ENCODE measurements at regions not wholly inside any gene's neighbourhood (a gene's known extent, or its start where the extent isn't known, plus 50 kb on each side); places are given as distances from the start of the nearest gene placed in this dataset.

DNA sequence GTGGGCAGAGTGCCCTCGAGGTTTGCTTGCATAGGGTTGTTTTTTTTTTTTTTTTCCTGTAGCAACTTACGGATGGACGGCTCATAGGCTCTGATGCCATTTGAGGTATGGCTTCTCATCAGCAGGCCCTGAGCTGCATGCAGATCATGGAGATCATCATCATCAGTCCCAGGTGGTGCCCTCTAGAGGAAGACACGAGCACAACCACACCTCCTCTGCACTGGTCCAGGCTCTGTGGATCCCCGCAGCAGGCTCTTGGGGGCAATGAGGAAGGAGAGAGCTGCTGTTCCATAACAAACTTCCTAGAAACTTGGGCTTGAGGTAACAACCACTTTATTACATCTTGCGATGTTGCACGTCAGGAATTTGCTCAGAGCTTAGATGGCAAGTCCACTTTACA is 132.7 kb upstream of the CXCL12 start:
- ATAC-seq = no peak
- CTCF ChIA-PET = interaction anchor here (1.5 kb wide), 1 partner anchor 46 kb away, joined by 3 read pairs; no protein-coding TSS in a partner anchor
- Mint-ChIP-seq H3K27ac (no peak overlapping the region), H3K4me1 (no peaks in the 10 kb centered on the region), H3K4me3 (no peak overlapping the region), H3K27me3 (no peaks in the 10 kb centered on the region), H3K36me3 (ENCODE audit: low read depth) (no peaks in the 10 kb centered on the region), H3K9me3 (ENCODE audit: low read depth) (peaks cover 2% of the 10 kb centered on the region)
- DNase-seq = peak; percentile 17
- POLR2A ChIA-PET = interaction anchor here (0.7 kb wide), 1 partner anchor 57 kb away, joined by 3 read pairs; no protein-coding TSS in a partner anchor
- intact Hi-C loops (cut with DNase I, micrococcal nuclease) = no loop called here

DNA sequence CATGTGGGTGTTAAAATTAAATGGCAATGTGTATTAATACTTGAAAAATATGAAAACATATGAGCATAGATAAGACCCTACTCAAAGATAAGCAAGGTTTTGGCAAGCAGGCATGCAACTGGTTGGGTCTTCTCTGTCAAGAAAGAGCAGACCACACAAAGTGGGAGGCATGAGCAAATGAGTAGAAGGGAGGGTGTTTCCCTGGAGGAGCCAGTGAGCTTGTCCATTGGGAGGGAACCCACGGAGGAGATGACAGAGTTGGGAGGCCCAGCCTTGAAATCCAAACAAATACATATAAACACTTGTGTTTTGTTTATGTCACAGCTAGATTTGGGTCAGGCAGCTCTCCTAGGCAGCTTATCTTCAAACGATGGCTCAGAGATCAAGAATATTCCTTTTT is 134.5 kb upstream of the CXCL12 start:
- H3K9me3 Mint-ChIP-seq (ENCODE audit: low read depth) = peaks cover 6% of the 10 kb centered on the region
- H3K27ac Mint-ChIP-seq = no peak overlapping the region
- ChIA-PET CTCF (no interaction called here), POLR2A (no interaction called here)
- H3K36me3 Mint-ChIP-seq (ENCODE audit: low read depth) = no peaks in the 10 kb centered on the region
- ATAC-seq (no peak), DNase-seq (no peak)
- H3K27me3 Mint-ChIP-seq = no peaks in the 10 kb centered on the region
- intact Hi-C loops (cut with DNase I, micrococcal nuclease) = no loop called here
- H3K4me1 Mint-ChIP-seq = no peaks in the 10 kb centered on the region
- no peak overlapping the region for H3K4me3 Mint-ChIP-seq

DNA sequence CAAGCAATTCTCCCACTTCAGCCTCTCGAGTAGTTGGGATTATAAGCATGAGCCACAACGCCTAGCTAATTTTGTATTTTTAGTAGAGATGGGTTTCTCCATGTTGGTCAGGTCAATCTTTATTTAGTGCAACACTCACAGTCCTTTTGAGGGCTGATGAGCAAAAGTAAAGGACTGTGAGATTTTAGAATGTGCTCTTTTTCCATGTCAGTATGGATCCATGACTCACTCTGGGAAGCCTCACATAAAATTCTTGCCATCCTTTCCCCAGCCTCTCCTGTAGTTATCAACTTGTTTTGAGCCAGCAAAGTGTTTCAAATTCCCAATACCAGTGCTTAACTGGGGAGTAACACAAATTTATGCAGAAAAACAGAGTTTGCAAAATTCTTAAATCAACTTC is 135.8 kb upstream of the CXCL12 start:
- no peak overlapping the region for H3K4me3 Mint-ChIP-seq
- H3K4me1 Mint-ChIP-seq = no peaks in the 10 kb centered on the region
- H3K27me3 Mint-ChIP-seq = no peaks in the 10 kb centered on the region
- intact Hi-C loops (cut with DNase I, micrococcal nuclease) = no loop called here
- no peak overlapping the region for H3K27ac Mint-ChIP-seq
- no peaks in the 10 kb centered on the region for H3K36me3 Mint-ChIP-seq (ENCODE audit: low read depth)
- CTCF ChIA-PET = no interaction called here
- H3K9me3 Mint-ChIP-seq (ENCODE audit: low read depth) = peaks cover 13% of the 10 kb centered on the region
- POLR2A ChIA-PET = no interaction called here
- ATAC-seq (no peak), DNase-seq (no peak)

DNA sequence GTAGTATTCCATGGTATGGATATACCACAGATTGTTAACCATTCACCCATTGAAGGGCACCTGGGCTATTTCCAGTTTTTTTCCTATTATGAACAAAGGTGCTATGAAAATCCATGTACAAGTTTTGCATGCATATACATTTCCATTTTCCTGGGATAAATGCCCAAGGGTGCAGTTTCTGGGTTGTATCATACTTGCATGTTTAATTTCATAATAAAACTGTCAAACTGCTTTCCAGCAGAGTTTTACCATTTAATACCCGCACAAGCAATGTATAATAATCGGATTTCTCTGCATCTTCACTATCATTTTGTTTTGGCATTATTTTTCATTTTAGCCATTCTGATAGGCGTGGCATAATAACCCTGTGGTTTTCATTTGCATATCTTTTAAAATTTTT is 154.3 kb upstream of the CXCL12 start:
- no peaks in the 10 kb centered on the region for H3K4me1 Mint-ChIP-seq
- H3K27me3 Mint-ChIP-seq = peaks cover 3% of the 10 kb centered on the region
- no peak overlapping the region for H3K27ac Mint-ChIP-seq
- CTCF ChIA-PET = no interaction called here
- H3K36me3 Mint-ChIP-seq (ENCODE audit: low read depth) = no peaks in the 10 kb centered on the region
- DNase-seq = no peak
- intact Hi-C loops (cut with DNase I, micrococcal nuclease) = no loop called here
- H3K4me3 Mint-ChIP-seq = no peak overlapping the region
- ATAC-seq = no peak
- POLR2A ChIA-PET = no interaction called here
- H3K9me3 Mint-ChIP-seq (ENCODE audit: low read depth) = peaks cover 3% of the 10 kb centered on the region

DNA sequence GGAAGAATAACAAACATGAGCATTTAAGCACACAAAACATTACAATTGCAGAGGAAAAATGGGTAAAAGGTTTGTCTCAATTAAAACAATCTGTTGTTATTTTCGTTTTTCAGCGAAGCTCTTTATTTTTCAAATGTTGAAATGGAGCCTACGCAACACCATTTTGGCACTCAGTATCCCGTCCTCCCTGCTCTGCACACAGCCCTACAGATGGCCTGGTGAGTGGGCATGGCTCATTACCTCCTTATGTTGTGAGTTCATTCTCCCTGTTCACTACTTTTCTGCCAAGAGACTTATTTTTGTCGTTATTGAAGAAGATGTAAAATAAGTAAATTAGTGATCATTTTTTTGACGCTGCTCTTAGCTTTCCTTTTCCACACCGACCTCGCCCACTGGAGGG is 167.8 kb upstream of the CXCL12 start:
- intact Hi-C loops (cut with DNase I, micrococcal nuclease) = no loop called here
- no peaks in the 10 kb centered on the region for H3K4me1 Mint-ChIP-seq
- H3K27me3 Mint-ChIP-seq = peaks cover 1% of the 10 kb centered on the region
- H3K9me3 Mint-ChIP-seq (ENCODE audit: low read depth) = peaks cover 2% of the 10 kb centered on the region
- H3K27ac Mint-ChIP-seq = no peak overlapping the region
- DNase-seq (no peak), ATAC-seq (no peak)
- H3K4me3 Mint-ChIP-seq = no peak overlapping the region
- POLR2A ChIA-PET = no interaction called here
- no peaks in the 10 kb centered on the region for H3K36me3 Mint-ChIP-seq (ENCODE audit: low read depth)
- CTCF ChIA-PET = interaction anchor here (0.6 kb wide), 1 partner anchor 32 kb away, joined by 3 read pairs; no protein-coding TSS in a partner anchor

DNA sequence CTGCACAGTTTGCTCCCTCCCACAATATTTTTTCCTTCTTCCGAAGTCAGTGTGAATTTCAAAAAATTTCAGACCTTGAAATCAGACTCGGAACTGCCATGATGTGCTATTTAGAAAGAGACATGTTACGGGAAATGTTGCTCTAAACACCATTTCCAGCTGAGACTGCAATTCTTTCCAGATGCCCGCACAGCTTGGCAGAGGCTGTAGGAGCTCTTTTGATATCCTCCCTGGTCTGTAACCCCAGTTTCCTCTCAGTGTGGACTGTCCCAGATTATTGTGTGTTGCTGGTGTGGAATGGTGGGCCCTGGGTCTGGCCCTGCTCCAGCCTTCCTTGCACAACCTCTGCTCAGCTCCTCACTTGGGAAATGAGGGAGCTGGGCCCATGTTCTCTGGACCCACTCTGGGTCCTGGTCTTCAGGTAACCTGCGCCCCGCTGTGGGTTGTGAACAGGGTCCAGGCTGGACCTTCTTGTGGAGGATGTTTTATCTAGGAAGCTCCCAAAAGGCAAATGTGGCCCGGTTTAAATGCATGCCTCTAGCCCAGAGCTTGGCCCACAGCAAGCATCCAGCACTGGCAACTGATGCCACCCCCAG is 172.8 kb upstream of the CXCL12 start:
- ChIA-PET CTCF (interaction anchor here (0.7 to 0.8 kb wide), 2 partner anchors 180 to 1209 kb away, joined by 3 to 4 read pairs; no protein-coding TSS in a partner anchor), POLR2A (no interaction called here)
- Mint-ChIP-seq H3K4me1 (no peaks in the 10 kb centered on the region), H3K36me3 (ENCODE audit: low read depth) (no peaks in the 10 kb centered on the region), H3K27me3 (peaks cover 1% of the 10 kb centered on the region), H3K27ac (no peak overlapping the region), H3K4me3 (no peak overlapping the region), H3K9me3 (ENCODE audit: low read depth) (no peaks in the 10 kb centered on the region)
- ATAC-seq (no peak), DNase-seq (no peak)
- intact Hi-C loops (cut with DNase I, micrococcal nuclease) = no loop called here

DNA sequence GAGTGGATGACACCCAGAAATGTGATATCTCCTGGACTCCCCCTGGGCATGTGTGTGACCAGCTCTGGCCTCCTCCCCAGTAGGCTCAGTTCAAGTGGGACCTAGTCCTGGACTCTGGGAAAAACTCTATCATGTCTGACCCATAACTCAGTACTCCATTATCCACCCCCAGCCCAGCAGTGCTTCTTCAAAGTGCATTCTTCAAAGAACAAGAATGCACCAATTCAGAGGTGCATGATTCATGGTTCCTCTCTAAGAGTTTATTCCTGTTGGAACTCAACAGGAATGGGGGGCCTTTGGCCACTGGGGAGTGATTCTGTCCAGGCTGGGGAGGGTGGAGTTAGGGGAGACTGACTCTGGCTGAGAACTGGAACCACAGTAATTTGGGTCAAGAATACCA is 173.6 kb upstream of the CXCL12 start:
- ChIA-PET POLR2A (no interaction called here), CTCF (no interaction called here)
- Mint-ChIP-seq H3K27me3 (no peaks in the 10 kb centered on the region), H3K4me3 (no peak overlapping the region), H3K9me3 (ENCODE audit: low read depth) (no peaks in the 10 kb centered on the region), H3K27ac (no peak overlapping the region), H3K36me3 (ENCODE audit: low read depth) (no peaks in the 10 kb centered on the region), H3K4me1 (no peaks in the 10 kb centered on the region)
- intact Hi-C loops (cut with DNase I, micrococcal nuclease) = no loop called here
- ATAC-seq (no peak), DNase-seq (no peak)

DNA sequence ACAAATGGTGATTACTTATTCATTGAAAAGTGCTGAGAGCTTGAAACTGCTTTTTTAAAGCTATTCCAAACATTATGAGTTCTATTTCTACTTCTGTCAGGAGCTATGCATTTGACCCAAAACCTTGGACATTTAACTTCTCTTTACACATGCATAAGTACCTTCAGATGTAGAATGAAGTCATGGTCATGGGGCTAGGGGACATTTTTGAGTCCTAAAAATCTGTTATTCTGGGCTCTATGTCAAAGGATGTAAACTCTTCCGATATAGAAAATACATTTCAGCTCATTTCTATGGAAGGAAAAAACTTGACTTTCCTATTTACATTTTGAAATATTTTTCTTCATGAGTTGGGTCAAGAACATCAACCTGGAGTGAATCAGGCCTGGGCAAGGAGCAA is 179.5 kb upstream of the CXCL12 start:
- peaks cover 2% of the 10 kb centered on the region for H3K27me3 Mint-ChIP-seq
- ATAC-seq (no peak), DNase-seq (no peak)

DNA sequence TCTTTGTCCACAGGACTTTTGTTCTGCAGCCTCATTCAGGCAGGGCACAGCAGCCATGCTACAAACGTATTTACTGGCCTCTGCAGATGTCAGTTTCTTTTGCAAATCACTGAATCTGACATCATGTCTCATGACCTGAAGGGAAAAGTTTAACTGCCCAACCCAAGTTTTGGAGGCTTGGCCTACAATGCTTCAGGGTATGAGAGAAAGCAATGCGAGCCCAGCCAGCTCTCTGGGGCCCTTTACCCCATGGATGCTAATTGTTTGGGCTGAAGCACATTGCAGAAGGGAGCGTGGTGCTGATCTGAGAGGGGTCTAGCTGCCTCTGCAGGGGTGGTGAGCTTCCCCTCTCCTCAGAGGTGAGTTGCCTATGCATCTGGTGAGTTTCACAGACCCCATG is 179.9 kb upstream of the CXCL12 start:
- Mint-ChIP-seq H3K27me3 (peaks cover 2% of the 10 kb centered on the region), H3K4me3 (no peak overlapping the region), H3K9me3 (ENCODE audit: low read depth) (no peaks in the 10 kb centered on the region), H3K36me3 (ENCODE audit: low read depth) (no peaks in the 10 kb centered on the region), H3K27ac (no peak overlapping the region), H3K4me1 (no peaks in the 10 kb centered on the region)
- CTCF ChIA-PET = interaction anchor here (0.6 kb wide), 1 partner anchor 24 kb away, joined by 3 read pairs; no protein-coding TSS in a partner anchor
- DNase-seq (no peak), ATAC-seq (no peak)
- POLR2A ChIA-PET = no interaction called here
- intact Hi-C loops (cut with DNase I, micrococcal nuclease) = no loop called here

More for the DNA sequence above, 179.5 kb upstream of the CXCL12 start:
- Mint-ChIP-seq H3K4me1 (no peaks in the 10 kb centered on the region), H3K4me3 (no peak overlapping the region), H3K36me3 (ENCODE audit: low read depth) (no peaks in the 10 kb centered on the region), H3K27ac (no peak overlapping the region), H3K9me3 (ENCODE audit: low read depth) (no peaks in the 10 kb centered on the region)
- ChIA-PET CTCF (interaction anchor here (0.6 to 1.5 kb wide), 2 partner anchors 24 to 47 kb away, joined by 3 read pairs; no protein-coding TSS in a partner anchor), POLR2A (no interaction called here)
- intact Hi-C loops (cut with DNase I, micrococcal nuclease) = no loop called here

DNA sequence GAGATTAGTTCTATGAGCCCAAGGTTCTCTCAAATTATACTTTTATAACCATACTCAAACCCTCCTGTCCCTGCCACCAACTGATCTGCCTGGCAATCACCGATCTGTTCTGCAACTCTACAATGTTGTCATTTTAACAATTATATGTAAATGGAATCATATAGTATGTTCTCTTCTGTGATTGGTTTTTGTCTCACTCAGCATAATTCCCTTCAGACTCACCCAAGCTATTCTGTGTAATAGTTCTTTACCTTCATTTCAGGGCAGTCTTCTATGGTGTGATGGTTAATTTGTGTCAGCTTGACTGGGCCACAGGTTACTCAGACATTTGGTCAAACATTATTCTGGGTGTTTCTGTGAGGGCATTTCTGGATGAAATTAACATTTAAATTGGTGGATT is 181.9 kb upstream of the CXCL12 start:
- ChIA-PET CTCF (no interaction called here), POLR2A (no interaction called here)
- Mint-ChIP-seq H3K9me3 (ENCODE audit: low read depth) (no peaks in the 10 kb centered on the region), H3K4me1 (no peaks in the 10 kb centered on the region), H3K27me3 (peaks cover 2% of the 10 kb centered on the region), H3K4me3 (no peak overlapping the region), H3K27ac (no peak overlapping the region), H3K36me3 (ENCODE audit: low read depth) (no peaks in the 10 kb centered on the region)
- no peak for ATAC-seq
- DNase-seq = no peak
- intact Hi-C loops (cut with DNase I, micrococcal nuclease) = no loop called here

DNA sequence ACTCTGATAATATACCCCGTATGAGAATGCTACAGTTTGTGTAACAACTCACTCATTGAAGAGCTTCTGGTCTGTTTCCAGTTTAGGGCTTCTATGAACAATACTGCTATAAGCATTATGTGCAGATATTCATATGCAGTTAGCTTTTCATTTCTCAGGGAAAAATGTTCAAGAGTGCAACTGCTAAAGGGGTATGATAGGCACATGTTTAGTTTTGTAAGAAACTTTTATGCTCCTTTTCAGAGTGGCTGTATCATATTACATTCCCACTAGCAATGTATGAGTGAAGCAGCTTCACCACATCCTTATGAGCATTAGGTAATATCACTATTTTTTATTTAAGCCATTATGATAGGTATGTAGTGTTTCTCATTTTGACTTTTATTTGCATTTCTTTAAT is 182.6 kb upstream of the CXCL12 start:
- H3K4me3 Mint-ChIP-seq = no peak overlapping the region
- no peak overlapping the region for H3K27ac Mint-ChIP-seq
- no peaks in the 10 kb centered on the region for H3K9me3 Mint-ChIP-seq (ENCODE audit: low read depth)
- ChIA-PET POLR2A (no interaction called here), CTCF (no interaction called here)
- no peak for DNase-seq
- H3K4me1 Mint-ChIP-seq = no peaks in the 10 kb centered on the region
- H3K36me3 Mint-ChIP-seq (ENCODE audit: low read depth) = no peaks in the 10 kb centered on the region
- no peak for ATAC-seq
- intact Hi-C loops (cut with DNase I, micrococcal nuclease) = no loop called here
- peaks cover 2% of the 10 kb centered on the region for H3K27me3 Mint-ChIP-seq

DNA sequence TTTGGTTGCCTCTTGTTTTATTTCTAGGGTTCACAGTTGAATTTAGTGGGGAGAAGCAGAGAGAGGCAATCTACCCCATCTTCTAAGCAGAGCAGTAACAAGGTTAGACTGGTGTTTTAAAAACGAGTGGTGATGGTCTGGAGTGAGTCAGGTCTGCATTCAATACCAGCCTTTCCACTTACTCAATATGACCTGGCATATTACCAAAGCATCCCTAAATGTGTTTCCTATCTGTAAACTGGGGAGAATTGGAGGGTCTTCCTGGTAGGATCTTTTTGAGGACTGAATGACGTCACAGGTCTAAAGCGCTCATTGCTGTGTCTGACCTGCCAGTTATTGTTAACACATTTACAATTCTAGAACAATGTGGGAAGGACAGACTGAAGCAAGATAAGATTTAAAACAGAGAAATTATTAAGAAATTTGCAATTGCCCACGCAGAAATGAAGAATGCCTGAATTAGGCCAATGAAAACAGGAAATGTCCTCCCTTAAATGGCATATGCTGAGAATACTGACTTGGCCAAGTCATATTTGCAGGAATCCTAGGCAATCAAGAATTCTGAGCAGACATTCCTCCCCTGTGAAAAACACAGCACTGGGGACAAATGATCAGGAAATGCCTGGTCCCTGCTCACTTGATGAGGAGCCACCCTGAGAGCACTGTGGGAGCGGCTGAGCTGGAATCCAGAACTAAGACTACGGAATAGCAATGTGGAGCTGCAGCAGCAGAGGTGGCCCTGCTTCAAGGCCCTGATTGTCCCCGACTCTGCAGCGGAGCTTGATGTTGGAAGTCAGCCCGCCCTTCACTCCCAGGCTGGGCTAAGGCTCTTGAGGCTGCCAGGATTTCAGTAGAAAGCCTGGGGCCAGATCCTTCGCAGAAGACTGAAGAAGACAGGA is 184.5 kb upstream of the CXCL12 start:
- no peak overlapping the region for H3K27ac Mint-ChIP-seq
- no peak overlapping the region for H3K4me3 Mint-ChIP-seq
- H3K9me3 Mint-ChIP-seq (ENCODE audit: low read depth) = no peaks in the 10 kb centered on the region
- H3K27me3 Mint-ChIP-seq = peaks cover 2% of the 10 kb centered on the region
- POLR2A ChIA-PET = no interaction called here
- H3K36me3 Mint-ChIP-seq (ENCODE audit: low read depth) = no peaks in the 10 kb centered on the region
- CTCF ChIA-PET = no interaction called here
- no peak for ATAC-seq
- intact Hi-C loops (cut with DNase I, micrococcal nuclease) = no loop called here
- no peaks in the 10 kb centered on the region for H3K4me1 Mint-ChIP-seq
- no peak for DNase-seq
